Glomerular endothelial cell (primary cell): ENCODE measurements at regions not wholly inside any gene's neighbourhood (a gene's known extent, or its start where the extent isn't known, plus 50 kb on each side); places are given as distances from the start of the nearest gene placed in this dataset.
"Not testable (repeated sequence)": the region's sequence is repeated elsewhere in the genome, so short reads cannot be mapped to it uniquely, and the experiment has no call there.

Source experiments
- DNase-seq: peaks from one replicate; pipeline ENCODE4 v3.0.0-alpha.2; 2011; ENCODE audit warnings: low read depth, low spot score; ENCODE audit errors: extremely low read depth

DNA sequence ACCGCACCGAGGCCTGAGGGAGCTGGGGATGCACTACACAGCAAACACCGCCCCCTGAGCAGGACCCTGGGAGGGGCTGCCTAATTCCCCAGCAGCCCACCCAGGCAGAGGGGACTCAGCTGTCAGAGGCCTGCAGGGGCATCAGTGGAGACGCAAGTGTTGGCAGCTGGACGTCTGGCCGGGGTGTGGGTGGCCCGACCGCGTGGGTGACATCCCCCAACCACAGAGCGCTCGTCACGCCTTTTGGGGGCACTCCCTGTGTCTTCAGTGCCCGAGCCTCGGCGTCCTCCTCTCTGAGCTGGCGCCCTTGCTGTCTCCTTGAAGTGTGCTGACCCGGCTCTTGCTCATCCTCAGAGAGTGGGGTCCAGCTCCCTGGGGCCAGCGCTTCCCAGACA is 150.2 kb downstream of the BRD1 start:
- no peak for DNase-seq

DNA sequence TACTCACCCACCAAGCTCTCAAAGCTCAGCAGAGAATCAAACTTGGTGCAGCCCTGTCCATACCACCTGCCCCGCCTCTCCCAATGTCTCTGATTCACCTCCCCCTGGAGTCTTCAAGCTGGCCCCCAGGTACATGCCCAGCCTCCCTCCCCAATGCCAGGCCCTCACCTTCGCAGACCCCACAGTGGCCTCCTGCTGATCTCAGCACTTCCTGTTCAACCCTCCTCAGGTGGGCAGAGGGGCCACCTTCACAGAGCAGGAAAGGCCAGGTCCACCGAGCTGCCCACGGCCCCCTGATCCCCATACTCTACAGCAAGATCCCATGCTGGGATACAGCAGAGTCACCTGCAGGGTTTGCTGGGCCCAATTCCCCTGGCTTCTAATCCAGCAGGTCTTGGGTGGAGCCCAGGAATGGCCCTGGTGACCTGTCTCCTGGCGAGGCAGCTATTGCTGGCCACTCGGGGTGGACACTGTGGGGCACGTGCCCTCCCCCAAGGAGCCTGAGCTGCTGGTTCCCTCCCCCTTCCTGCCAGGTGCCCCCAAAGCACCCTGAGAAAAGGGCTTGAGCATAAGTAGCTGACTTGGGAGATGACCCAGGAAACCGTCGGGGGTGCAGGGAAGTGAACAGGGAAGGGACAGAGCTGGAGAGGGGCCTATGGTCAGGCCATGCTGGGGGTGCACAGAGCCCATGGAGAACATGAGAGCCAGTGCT is 150.7 kb downstream of the BRD1 start:
- no peak for DNase-seq

DNA sequence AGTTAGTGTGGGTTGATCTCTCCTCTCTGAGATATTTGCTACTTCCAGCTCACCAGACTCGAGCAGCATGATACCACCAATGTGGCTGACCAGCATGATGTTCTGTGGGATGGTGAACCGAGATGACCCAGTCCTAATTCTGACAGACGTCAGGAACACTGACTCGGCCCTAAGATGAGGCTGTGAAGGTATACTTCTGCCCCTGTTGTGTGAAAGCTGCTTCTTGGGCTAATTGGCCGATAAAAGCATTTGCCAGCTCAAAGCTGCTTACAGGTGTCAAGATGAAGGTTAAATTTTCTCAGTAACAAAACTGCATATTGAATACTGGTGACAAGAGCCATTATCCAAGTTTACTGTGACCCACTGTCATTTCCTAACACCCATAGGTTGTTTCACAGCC is 151.4 kb downstream of the BRD1 start:
- DNase-seq, result no peak

DNA sequence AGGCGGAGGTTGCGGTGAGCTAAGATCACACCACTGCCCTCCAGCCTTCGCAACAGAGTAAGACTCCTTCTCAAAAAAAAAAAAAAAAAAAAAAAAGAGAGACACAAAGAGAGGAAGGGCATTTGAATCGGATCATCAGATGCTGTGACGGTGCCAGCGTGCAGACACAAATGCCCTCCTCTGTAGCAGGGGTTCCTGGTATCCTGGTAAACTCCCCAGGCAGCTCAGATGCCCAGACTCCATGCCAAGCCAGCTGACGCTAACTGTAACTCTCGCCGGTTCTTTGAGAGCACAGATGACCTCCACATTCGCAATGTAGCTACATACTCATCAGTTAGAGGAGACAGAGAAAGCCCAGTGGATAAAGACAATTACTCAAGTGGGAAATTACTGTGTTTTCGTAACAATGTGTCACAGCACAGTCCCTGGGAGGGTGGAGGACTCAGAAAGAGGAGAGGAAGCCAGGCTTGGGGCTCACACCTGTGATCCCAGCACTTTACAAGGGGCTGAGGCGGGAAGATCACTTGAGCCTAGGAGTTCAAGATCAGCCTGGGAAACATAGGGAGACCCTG is 153.1 kb downstream of the BRD1 start:
- no peak for DNase-seq

DNA sequence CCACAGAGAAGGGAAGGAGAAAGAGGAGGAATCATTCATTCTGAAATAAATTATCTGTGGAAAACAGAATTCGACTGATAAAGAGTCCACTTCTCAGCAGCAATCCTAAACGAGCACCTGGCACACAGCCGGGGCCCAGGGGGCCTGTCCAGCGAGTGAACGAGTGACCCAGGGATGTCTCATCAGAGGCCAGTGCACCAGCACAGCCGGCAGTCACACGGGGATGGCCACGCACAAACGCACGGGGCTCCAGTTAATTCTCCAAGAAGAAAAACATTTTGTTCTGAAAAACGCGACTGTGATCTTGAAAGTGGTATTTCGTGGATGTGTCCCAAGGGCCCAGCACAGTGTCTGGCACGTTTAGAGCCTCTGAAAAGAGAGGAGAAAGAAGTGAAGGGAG is 154.6 kb downstream of the BRD1 start:
- no peak for DNase-seq

DNA sequence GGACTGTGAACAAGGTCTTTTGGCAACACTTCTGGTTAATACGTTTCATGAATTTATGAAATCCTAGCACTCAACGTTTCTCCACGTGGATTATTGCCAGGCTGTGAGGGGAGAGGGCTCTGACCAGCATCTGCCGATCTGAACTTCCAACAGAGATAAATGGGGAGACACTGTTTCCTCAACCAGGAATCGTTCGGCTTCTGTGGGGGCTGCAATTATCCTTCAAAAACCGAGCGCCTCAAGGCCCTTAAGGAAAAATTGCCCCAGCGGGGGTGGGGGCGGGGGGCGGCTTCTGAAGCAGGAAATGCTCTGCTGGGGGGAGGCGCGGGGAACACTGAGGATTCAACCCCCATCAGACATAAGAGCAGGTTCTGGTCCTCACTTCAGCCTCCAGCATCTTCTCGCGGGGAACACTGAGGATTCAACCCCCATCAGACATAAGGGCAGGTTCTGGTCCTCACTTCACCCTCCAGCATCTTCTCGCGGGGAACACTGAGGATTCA is 155.6 kb downstream of the BRD1 start:
- no peak for DNase-seq

DNA sequence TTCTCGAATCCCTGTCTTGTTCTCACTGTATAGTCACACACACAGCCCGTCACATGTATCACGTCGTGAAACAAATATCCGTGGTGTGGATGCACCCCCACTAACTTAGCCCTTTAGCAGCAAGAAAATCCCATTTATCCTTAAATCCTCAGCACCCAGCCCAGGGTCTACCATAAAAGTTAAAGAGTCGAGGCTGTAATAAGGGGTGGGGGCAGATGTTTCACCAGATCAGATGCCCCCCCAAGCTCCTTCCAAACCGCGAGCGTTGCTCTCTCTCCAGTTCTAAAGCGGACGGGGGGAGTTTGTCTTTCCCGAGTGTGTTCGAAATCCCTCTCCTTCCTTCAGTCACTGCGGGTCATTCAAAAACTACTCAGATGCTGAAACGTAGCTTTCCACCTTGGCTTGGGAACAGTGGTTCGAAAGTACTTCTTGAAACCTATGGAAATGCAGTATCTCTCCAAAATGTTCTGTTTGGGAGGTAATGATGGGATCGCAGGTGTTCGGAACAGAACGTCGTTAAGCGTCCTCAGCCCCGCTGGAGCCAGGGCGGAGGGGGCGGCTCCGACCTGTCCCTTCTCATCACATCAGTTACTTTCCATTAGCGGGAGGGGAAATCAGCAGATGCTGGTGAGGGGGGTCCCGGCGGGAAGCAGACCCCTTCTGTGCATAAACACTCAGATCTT is 156.2 kb downstream of the BRD1 start:
- DNase-seq, result no peak

DNA sequence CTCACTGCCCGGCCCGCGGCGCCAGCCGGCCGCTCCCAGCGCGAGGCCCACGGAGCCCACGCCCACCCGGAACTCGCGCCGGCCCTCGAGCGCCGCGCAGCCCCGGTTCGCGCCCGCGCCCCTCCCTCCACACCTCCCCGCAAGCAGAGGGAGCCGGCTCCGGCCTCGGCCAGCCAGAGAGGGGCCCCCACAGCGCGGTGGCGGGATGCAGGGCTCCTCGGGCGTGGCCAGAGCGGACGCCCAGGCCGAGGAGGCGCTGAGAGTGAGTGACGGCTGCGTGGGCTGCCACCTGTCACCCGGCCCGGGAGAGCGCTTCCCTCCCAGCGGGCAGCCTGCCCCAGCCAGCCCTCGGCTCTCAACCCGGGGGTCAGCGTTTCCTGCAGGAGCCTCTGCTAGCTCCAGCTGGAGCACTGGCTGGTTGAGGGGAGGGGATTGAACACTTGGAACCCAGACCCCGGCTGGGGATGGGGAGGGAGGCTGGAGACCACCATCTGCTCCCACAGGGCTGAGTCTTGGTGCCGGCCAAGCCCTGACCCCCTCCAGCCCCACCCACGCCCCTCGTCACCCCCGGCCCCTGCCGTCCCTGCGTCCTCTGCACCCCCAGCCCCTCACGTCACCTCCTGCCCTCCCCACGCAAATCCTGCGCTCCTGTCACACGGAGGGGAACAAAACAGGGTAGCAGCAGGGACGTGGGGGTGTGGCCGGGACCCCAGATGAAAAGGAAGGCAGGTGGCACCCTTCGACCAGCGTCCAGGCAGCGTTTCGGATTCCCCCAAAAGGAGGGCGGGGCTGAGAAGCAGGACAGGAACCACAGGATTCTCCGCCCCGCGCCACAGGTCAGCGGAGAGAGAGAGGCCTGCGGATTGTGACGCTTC is 157.0 kb downstream of the BRD1 start:
- no peak for DNase-seq

DNA sequence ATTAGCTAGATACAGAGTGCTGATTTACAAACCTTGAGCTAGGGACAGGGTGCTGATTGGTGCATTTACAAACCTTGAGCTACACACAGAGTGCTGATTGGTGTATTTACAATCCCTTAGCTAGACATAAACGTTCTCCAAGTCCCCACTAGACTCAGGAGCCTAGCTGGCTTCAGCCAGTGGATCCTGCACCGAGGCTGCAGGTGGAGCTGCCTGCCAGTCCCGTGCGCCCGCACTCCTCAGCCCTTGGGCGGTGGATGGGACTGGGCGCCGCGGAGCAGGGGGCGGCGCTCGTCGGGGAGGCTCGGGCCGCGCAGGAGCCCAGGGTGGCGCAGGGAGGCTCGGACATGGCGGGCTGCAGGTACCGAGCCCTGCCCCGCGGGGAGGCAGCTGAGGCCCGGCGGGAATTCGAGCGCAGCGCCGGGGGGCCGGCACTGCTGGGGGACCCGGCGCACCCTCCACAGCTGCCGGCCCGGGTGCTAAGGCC is 157.7 kb downstream of the BRD1 start:
- not testable (repeated sequence) for DNase-seq

DNA sequence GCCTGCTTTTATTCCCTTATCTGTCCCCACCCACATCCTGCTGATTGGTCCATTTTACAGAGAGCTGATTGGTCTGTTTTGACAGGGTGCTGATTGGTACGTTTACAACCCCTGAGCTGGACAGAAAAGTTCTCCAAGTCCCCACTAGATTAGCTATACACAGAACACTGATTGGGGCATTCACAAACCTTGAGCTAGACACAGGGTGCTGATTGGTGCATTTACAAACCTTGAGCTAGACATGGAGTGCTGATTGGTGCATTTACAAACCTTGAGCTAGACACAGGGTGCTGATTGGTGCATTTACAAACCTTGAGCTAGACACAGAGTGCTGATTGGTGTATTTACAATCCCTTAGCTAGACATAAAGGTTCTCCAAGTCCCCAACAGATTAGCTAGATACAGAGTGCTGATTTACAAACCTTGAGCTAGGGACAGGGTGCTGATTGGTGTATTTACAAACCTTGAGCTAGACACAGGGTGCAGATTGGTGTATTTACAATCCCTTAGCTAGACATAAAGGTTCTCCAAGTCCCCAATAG is 158.2 kb downstream of the BRD1 start:
- DNase-seq, result not testable (repeated sequence)

DNA sequence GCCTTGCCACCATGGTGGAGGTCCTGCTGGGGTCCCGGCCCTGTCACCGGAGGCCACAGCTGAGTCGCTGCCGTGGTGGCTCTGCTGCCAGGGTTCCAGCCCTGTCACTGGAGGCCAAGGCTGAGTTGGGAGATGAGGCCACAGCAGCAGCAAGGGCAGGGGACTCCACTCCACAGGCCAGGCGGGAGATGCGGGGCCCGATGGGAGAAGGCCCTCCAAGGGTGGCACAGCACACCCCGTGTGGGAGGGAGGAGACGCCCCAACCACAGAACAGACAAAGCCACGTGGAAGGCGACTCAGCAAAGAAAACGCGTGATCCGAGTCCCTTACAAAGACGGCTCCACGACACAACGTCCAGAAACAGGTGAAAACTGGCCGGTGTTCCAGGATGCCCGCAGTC is 159.3 kb downstream of the BRD1 start:
- no peak for DNase-seq

DNA sequence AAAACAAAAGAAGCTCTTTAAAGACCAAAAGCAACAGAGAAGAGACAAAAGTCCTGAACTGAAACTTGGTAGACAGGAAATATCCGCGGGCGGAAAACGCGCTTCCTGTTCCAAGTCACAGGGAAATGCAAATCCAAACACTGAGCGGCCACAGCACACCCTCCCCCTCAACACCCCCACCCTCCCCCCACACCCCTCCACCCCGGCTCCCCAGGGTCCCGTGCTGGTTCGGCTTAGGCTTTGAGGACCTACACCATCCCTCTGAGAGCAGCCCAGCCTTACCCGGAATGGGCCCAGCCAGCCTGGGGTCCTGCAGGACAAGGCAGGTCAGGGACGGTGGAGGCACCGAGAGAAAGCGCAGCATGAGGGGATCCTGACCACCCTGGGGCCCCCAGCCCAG is 160.4 kb downstream of the BRD1 start:
- DNase-seq, result no peak

DNA sequence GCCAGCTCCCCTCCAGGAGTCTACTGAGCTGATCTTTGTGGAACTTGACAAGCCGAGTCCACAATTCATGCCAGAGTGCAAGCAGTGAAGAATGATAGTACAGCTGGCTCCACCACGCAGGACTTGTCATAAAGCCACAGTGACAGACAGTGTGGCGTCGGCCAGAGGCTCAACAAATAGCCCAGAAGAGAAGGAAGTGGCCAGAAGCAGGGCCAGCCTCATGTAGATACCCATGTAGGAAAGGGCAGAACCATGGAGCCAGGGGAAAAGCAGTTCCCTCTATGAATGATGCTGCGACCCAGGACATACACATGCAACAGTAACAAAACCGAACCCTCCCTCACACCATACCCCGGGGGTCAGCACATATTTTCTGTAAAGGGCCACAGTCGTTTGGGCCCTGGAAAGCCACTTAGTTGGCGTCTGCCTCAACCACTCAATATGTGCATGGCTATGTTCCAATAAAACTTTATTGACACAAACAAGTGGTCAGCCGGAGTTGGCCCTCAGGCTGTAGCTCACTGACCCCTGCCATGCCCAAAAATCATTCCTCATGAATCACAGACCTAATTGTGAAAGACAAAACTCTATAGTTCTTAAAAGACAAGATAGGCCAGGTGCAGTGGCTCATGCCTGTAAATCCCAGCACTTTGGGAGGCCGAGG is 161.4 kb downstream of the BRD1 start:
- no peak for DNase-seq

DNA sequence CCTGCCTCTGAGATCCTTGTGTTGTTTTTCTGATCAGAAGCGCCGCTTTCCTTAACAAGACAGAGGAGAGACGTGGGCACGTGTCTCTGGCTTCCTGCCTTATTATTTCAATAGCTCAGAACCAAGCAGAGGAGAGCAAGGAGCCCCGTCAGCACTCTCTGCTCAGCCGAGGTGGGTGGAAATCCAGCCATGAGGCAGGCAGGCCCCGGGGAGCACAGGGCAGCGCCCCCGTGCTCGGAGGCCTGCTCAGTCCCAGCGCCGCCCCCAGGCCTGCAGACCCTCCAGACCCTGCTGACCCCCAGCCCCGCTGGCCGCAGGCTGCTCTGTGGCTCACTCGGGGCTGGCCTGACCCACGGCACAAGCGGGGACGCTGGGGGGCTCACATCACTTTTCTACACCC is 162.8 kb downstream of the BRD1 start:
- no peak for DNase-seq

DNA sequence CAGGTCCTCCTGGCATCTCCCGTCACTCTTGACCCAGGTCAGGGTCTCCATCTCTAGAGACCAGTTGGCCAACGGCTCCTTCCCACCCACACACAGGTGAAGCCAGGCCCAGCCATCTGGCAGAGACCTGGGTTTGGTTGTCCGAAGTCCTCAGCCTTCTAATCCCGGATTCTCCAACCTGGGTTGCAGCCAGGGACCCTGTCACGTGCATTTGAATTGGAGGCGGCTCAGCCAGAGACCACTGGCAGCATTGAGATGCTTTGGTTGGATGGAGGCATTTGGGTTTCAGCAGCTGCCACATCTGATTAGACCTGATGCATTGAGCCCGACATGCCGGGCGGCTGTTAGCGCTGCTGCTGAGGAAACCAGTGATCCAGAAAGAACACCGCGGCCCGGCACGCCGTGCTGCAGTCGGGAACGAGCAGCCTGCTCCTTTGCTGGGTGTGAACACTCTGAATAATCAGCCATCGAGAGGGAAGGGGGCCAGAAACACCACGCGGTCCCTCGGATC is 163.2 kb downstream of the BRD1 start:
- no peak for DNase-seq

DNA sequence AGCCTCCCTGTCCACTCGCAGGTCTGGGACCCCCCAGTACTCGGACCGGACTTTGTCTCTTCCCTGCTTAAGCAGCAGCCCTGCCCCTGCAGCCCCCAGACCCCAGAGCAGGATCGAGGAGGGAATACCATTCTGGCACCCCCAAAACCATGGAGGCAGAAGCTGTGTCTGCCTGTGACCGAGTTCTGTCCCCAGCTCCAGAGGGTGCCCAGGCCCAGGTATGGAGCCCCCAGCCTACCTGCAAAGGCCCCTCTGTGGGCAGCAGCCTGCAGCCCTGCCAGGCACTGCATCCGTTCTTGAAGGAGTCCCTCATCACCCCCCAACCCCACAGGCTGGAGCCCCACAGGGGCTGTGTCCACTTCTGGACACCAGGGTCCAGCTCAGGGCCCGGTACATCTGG is 163.8 kb downstream of the BRD1 start:
- no peak for DNase-seq

DNA sequence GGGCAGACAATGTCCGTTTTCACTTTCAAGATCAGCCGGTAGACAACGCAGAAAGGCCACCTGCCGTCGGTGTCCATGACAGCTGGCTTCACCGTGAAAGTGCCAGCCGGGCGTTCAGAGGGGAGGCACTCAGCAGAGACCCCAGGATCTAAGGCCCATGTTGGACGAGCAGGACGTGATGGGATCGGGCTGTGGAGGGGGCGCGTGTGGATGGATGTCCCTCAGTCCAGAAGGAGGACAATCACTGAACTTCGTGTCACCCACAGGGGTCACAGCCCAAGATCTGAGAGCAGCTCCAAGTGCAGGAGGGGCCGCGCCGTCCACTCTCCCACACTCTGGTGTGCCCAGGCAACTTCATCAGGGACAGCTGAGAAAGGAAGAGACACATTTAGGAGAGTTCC is 164.4 kb downstream of the BRD1 start:
- DNase-seq, result no peak

DNA sequence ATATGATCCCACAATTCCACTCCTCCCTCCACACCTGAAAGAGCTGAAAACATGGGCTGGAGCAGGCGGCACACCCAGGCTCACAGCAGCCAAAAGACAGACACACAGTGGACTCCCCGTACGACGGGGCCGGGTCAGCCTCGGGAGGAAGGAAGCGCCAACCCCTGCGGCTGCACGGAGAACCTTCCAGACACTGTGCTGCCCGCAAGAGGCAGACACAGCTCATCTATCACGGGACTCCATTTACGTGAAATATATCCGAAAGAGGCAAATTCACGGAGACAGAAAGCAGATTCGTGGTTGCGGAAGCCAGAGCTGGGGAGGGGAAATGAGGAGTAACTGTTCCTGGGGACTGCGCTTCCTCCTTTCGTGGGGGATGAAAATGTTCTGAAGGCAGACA is 165.0 kb downstream of the BRD1 start:
- DNase-seq, result no peak

DNA sequence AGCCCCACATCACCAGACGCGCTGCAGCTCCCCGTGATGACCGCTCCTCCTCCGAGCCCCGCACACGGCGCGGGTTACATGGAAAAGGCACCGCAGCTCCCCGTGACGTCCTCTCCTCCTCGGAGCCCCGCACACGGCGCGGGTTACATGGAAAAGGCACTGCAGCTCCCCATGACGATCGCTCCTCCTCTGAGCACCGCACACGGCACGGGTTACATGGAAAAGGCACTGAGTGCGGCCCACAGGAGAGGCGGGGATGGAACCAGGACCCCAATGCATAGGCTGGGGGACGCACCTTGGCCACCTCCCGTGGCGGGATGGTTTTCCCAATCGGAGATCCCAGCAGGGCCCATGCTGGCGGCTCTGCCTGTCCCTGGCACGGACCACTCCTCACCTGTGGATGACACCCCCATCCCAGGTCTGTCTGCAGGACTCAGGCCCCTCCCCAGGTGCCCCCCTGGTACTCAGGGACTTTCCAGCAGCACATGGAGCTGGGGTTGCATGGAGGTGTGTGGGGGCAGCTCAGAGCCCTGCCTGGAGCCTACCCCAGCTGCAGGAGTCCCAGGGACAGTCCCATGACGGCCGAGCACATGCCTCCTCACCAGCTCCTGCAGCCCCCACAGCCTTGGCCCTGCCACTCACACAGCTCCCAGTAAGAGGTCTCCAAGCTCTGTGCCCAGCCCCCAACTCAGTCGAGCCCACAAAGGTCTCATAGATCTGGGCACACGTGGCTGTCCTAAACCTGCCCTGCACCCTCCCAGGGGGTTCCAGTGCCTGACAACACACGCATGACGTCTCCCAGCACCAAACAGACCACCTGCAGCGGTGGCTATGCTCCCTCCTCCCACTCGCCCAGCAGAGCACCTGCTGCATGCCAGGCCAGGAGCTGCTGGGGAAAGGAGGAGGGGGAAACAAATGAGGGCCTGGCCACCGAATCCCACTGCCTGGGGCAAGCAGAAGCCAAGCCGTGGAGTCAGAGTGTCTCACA is 166.6 kb downstream of the BRD1 start:
- DNase-seq, result no peak
